ENCODE measurements at regions not wholly inside any gene's neighbourhood (a gene's known extent, or its start where the extent isn't known, plus 50 kb on each side); places are given as distances from the start of the nearest gene placed in this dataset.
A peak's percentile ranks its signal among the peaks of the same experiment; 100 is the strongest.

- peaks cover 0 to 8% (median 0%) of the 10 kb centered on the region in 3 donors for H3K27me3 Mint-ChIP-seq (ENCODE audit: low read depth in 3 of 3)
- H3K4me3 Mint-ChIP-seq = no peak overlapping the region
- DNase-seq = no peak
- H3K9me3 Mint-ChIP-seq = no peaks in the 10 kb centered on the region
- H3K36me3 Mint-ChIP-seq = no peaks in the 10 kb centered on the region
- peaks cover 0 to 2% of the 10 kb centered on the region in 2 donors for H3K4me1 Mint-ChIP-seq
- H3K27ac Mint-ChIP-seq = no peak overlapping the region
Observed at GRCh38 chrX:13266641-13267345, 53.1 kb downstream of the ATXN3L start.

GRCh38 chrX:13265549-13266132 lies 54.2 kb downstream of the ATXN3L start:
- DNase-seq = no peak
- H3K9me3 Mint-ChIP-seq = no peaks in the 10 kb centered on the region
- H3K4me3 Mint-ChIP-seq = no peak overlapping the region
- no peak overlapping the region for H3K27ac Mint-ChIP-seq
- peaks cover 0 to 2% of the 10 kb centered on the region in 2 donors for H3K4me1 Mint-ChIP-seq
- peaks cover 0 to 7% (median 0%) of the 10 kb centered on the region in 3 donors for H3K27me3 Mint-ChIP-seq (ENCODE audit: low read depth in 3 of 3)
- no peaks in the 10 kb centered on the region for H3K36me3 Mint-ChIP-seq

- Mint-ChIP-seq H3K4me1 (peaks cover 0 to 2% of the 10 kb centered on the region in 2 donors), H3K27ac (no peak overlapping the region), H3K36me3 (no peaks in the 10 kb centered on the region), H3K9me3 (no peaks in the 10 kb centered on the region), H3K27me3 (ENCODE audit: low read depth in 3 of 3) (peaks cover 0 to 2% (median 2%) of the 10 kb centered on the region in 3 donors), H3K4me3 (no peak overlapping the region)
- no peak for DNase-seq
Observed at GRCh38 chrX:13265111-13265510, 54.7 kb downstream of the ATXN3L start.

- no peak overlapping the region for H3K27ac Mint-ChIP-seq
- peaks cover 0 to 2% of the 10 kb centered on the region in 2 donors for H3K4me1 Mint-ChIP-seq
- DNase-seq = no peak
- no peak overlapping the region for H3K4me3 Mint-ChIP-seq
- H3K27me3 Mint-ChIP-seq (ENCODE audit: low read depth in 3 of 3) = peaks cover 0 to 2% (median 2%) of the 10 kb centered on the region in 3 donors
- no peaks in the 10 kb centered on the region for H3K36me3 Mint-ChIP-seq
- H3K9me3 Mint-ChIP-seq = no peaks in the 10 kb centered on the region
Observed at GRCh38 chrX:13263560-13264251, 56.1 kb downstream of the ATXN3L start.

GRCh38 chrX:13261348-13261747 lies 58.5 kb downstream of the ATXN3L start:
- Mint-ChIP-seq H3K27ac (no peak overlapping the region), H3K36me3 (no peaks in the 10 kb centered on the region), H3K4me3 (no peak overlapping the region), H3K9me3 (no peaks in the 10 kb centered on the region), H3K27me3 (ENCODE audit: low read depth in 3 of 3) (peaks cover 0 to 2% (median 2%) of the 10 kb centered on the region in 3 donors), H3K4me1 (peaks cover 11 to 12% of the 10 kb centered on the region in 2 donors)
- DNase-seq = no peak

GRCh38 chrX:13260598-13260997 lies 59.3 kb downstream of the ATXN3L start:
- Mint-ChIP-seq H3K27ac (no peak overlapping the region), H3K27me3 (ENCODE audit: low read depth in 3 of 3) (peaks cover 0 to 5% (median 2%) of the 10 kb centered on the region in 3 donors), H3K9me3 (no peaks in the 10 kb centered on the region), H3K4me3 (no peak overlapping the region), H3K4me1 (peaks cover 12 to 19% of the 10 kb centered on the region in 2 donors), H3K36me3 (no peaks in the 10 kb centered on the region)
- no peak for DNase-seq

GRCh38 chrX:13258725-13259124 lies 61.1 kb downstream of the ATXN3L start:
- Mint-ChIP-seq H3K9me3 (no peaks in the 10 kb centered on the region), H3K4me1 (peaks cover 27 to 38% of the 10 kb centered on the region in 2 donors), H3K27ac (no peak overlapping the region), H3K36me3 (no peaks in the 10 kb centered on the region), H3K27me3 (ENCODE audit: low read depth in 3 of 3) (peaks cover 0 to 6% (median 0%) of the 10 kb centered on the region in 3 donors), H3K4me3 (no peak overlapping the region)
- no peak for DNase-seq

GRCh38 chrX:13258052-13258444 lies 61.8 kb downstream of the ATXN3L start:
- Mint-ChIP-seq H3K27me3 (ENCODE audit: low read depth in 3 of 3) (peaks cover 0 to 6% (median 0%) of the 10 kb centered on the region in 3 donors), H3K4me1 (peaks cover 24 to 39% of the 10 kb centered on the region in 2 donors), H3K4me3 (no peak overlapping the region), H3K36me3 (no peaks in the 10 kb centered on the region), H3K9me3 (no peaks in the 10 kb centered on the region), H3K27ac (no peak overlapping the region)
- no peak for DNase-seq

GRCh38 chrX:13257223-13258051 lies 62.4 kb downstream of the ATXN3L start:
- no peak overlapping the region for H3K27ac Mint-ChIP-seq
- no peak for DNase-seq
- no peaks in the 10 kb centered on the region for H3K9me3 Mint-ChIP-seq
- H3K4me3 Mint-ChIP-seq = peak overlapping the region in 1 of 5 donors; percentile 28
- peaks cover 24 to 39% of the 10 kb centered on the region in 2 donors for H3K4me1 Mint-ChIP-seq
- peaks cover 0 to 6% (median 0%) of the 10 kb centered on the region in 3 donors for H3K27me3 Mint-ChIP-seq (ENCODE audit: low read depth in 3 of 3)
- no peaks in the 10 kb centered on the region for H3K36me3 Mint-ChIP-seq

GRCh38 chrX:13256603-13257002 lies 63.2 kb downstream of the ATXN3L start:
- DNase-seq = no peak
- H3K27ac Mint-ChIP-seq = no peak overlapping the region
- no peaks in the 10 kb centered on the region for H3K9me3 Mint-ChIP-seq
- peaks cover 24 to 39% of the 10 kb centered on the region in 2 donors for H3K4me1 Mint-ChIP-seq
- H3K27me3 Mint-ChIP-seq (ENCODE audit: low read depth in 3 of 3) = peaks cover 0 to 9% (median under 1%) of the 10 kb centered on the region in 3 donors
- no peak overlapping the region for H3K4me3 Mint-ChIP-seq
- H3K36me3 Mint-ChIP-seq = no peaks in the 10 kb centered on the region

GRCh38 chrX:13254870-13255269 lies 65.0 kb downstream of the ATXN3L start:
- Mint-ChIP-seq H3K36me3 (no peaks in the 10 kb centered on the region), H3K27ac (no peak overlapping the region), H3K9me3 (no peaks in the 10 kb centered on the region), H3K4me3 (peak overlapping the region in 1 of 5 donors; percentile 60), H3K4me1 (peaks cover 24 to 39% of the 10 kb centered on the region in 2 donors), H3K27me3 (ENCODE audit: low read depth in 3 of 3) (peaks cover 0 to 10% (median 2%) of the 10 kb centered on the region in 3 donors)
- peak in 2 of 3 donors; percentile 4 to 9 for DNase-seq

GRCh38 chrX:13254076-13254785 lies 65.6 kb downstream of the ATXN3L start:
- no peak overlapping the region for H3K27ac Mint-ChIP-seq
- no peak for DNase-seq
- peaks cover 0 to 10% (median 2%) of the 10 kb centered on the region in 3 donors for H3K27me3 Mint-ChIP-seq (ENCODE audit: low read depth in 3 of 3)
- peak overlapping the region in 1 of 5 donors; percentile 60 for H3K4me3 Mint-ChIP-seq
- H3K36me3 Mint-ChIP-seq = no peaks in the 10 kb centered on the region
- H3K9me3 Mint-ChIP-seq = no peaks in the 10 kb centered on the region
- peaks cover 24 to 39% of the 10 kb centered on the region in 2 donors for H3K4me1 Mint-ChIP-seq

GRCh38 chrX:13253223-13253622 lies 66.6 kb downstream of the ATXN3L start:
- Mint-ChIP-seq H3K4me3 (no peak overlapping the region), H3K27me3 (ENCODE audit: low read depth in 3 of 3) (peaks cover 0 to 10% (median 2%) of the 10 kb centered on the region in 3 donors), H3K9me3 (no peaks in the 10 kb centered on the region), H3K27ac (no peak overlapping the region), H3K4me1 (peaks cover 24 to 39% of the 10 kb centered on the region in 2 donors), H3K36me3 (no peaks in the 10 kb centered on the region)
- DNase-seq = no peak
